A204.1 (cell line): ENCODE measurements at regions not wholly inside any gene's neighbourhood (a gene's known extent, or its start where the extent isn't known, plus 50 kb on each side); places are given as distances from the start of the nearest gene placed in this dataset.
"Not testable (repeated sequence)": the region's sequence is repeated elsewhere in the genome, so short reads cannot be mapped to it uniquely, and the experiment has no call there.

Experiments
- FAIRE-seq: peaks from 2 replicates; lab custom pipeline; 2012; peaks lifted over from hg19 to GRCh38; lab: Jason Lieb, UNC

- FAIRE-seq, result no peak
Measured at GRCh38 chr1:72521659-72522058, 239.3 kb upstream of the NEGR1 start.

GRCh38 chr1:72516826-72517225 lies 234.5 kb upstream of the NEGR1 start:
- no peak for FAIRE-seq

DNA sequence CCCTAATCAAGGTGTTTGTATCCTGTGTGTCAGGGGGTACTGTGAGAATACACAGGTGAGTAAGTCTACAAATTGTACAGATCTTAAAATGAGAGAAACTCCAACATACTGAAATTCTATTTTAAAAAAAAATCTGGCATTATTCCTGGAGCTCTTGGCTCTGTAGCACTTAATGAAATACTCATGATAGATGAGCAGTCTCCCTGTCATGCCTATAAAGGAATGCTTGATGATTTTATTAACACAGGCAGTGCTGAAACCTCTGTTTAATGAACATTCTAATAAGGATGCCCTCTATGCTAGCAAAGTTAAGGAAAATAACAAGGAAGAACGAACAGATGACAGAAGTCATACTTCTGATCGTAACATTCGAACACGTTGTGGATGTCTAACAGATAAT lies 233.9 kb upstream of the NEGR1 start:
- FAIRE-seq, result no peak

- FAIRE-seq, result no peak
Measured at GRCh38 chr1:72498371-72498770, 216.0 kb upstream of the NEGR1 start.

- no peak for FAIRE-seq
Measured at GRCh38 chr1:72489801-72490200, 207.5 kb upstream of the NEGR1 start.

- no peak for FAIRE-seq
Measured at GRCh38 chr1:72485801-72486200, 203.5 kb upstream of the NEGR1 start.

GRCh38 chr1:72483846-72484357 lies 201.6 kb upstream of the NEGR1 start:
- no peak for FAIRE-seq

DNA sequence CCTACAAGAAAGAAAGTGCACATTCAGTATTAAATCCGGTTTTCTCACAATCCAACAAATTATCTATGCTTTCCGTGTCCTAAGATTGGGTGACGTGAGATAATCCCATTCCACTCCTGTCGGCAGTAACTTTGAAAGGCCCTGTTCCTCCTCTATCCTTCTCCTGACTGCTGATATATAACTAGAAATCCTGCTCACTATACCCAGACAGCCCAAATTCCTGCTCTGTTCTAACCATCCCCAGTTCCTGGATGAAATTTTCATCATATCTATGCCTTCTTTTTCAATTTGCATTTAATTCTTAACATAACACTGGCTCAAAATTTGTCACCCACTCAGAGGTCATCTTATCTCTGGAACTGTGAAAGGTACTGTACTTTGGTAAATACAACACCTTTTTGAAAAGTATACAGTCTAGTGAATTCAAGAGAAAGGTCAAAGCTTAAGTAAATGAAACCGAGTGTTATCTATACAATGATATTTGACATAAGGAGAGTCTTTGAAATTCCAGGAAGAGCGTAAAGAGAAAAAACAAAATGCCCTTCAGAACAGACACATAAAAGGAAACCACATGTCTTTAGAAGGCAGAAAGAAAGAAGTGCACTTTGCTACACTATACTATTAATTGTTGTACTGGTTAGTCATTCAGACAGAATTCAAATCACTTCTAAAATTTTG lies 200.5 kb upstream of the NEGR1 start:
- no peak for FAIRE-seq

DNA sequence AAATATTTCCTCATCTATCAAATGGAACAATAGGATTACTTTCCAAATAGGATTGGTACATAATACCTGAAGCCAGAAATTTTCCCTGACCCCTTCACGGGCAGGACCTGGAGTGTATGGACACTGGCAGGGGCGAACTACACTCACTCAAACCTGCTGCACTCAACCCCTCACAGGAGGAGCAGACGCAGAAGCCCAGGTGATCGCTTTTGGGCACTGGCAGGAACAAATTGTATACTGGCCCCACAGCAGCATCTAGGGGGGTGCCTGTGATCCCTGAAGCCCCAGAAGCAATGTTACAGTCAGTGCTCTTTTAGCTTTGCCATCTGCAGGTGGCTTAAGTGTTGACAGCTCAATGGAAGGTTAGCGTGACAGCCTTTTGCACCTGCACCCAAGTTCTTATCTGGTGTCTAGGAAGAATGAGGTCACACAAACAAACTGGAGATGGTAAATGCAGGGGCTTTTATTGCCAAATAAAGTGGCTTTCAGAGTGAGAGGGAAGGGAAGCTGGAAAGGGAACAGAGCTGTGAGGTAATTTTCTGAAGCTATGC lies 199.2 kb upstream of the NEGR1 start:
- no peak for FAIRE-seq

DNA sequence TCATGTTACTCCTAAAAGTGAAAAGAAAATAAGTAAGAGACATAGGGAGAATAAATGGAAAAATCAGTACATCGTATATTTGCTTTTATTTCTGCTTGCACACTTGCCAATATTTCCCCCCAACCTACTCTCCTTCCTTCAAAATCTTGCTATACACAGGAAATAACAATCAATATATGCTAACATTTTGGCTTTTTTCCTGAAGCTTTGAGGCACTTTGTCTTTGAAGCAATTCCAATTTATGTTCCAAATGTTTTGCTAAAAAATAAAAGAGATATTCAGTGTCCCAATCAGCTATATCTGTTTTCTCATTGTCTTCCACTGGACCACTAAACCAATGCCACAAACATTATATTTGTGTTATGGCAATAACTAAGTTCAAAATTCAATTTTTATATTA lies 184.0 kb upstream of the NEGR1 start:
- no peak for FAIRE-seq

DNA sequence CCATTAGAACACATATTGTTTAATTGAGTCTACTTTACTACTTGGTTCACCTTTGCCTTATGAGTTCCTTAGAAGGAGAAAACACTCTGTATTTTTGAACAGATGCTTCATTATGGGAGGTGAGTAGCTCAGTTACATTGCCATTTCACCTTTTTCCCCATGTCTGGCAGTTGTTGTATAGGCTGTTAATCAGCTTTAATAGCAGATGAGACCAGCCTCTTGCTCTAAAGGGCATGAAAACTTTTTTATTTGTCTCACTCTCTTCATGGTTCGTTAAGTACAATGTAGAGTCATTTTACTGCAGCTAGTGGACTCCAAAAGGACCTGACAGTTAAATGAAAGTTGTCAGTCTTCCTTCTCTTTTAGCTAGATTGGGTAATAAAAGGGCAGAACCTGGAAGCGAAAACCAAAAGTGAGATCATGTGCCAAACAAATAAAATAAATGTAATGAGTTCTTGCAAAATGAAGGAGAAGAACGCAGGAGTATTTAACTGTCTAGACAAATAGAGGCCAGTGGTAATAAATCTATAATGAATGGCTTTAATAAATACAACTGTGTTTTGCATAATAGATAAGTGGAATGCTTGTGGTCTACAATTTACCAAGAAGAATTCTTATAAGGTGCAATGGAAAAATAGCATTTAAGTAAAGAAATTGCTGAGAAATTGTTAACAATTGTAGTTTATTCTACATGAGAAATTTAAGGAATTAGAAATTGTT lies 180.0 kb upstream of the NEGR1 start:
- FAIRE-seq, result no peak

DNA sequence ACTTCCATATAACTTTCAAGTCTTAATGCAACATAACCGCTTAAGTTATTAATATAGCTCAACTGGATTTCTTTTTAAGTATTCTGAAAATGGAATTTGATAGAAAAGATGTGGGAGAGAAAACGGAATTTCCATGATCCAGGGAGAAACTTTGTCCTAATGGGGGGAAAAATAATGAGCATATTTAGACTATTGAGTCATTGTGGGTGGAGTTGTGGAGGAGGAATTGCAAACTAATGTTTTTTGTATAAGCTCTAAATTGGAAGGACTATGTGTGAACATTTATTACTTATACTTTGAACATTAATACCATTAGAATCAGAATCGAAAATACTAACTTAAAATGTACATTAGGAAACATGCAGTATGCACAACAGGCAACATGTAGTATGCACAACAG lies 159.9 kb upstream of the NEGR1 start:
- FAIRE-seq, result no peak

DNA sequence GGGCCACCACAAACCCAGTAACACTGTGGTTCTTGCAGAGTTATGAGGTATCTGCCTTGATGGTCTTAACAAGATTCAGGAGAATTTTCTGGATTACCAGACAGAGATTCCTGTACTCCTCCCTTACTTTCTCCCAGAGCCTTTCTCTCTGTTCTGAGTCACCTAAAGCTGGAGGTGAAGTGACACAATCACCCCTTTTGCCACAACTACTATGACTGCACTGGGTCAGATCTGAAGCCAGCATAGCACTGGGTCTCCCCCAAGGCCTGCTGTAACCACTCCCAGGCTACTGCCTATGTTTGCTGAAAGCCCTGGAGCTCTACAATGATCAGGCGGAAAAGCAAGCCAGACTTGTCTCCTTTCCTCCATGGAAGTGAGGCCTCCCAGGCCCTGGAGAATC lies 156.7 kb upstream of the NEGR1 start:
- FAIRE-seq, result no peak

DNA sequence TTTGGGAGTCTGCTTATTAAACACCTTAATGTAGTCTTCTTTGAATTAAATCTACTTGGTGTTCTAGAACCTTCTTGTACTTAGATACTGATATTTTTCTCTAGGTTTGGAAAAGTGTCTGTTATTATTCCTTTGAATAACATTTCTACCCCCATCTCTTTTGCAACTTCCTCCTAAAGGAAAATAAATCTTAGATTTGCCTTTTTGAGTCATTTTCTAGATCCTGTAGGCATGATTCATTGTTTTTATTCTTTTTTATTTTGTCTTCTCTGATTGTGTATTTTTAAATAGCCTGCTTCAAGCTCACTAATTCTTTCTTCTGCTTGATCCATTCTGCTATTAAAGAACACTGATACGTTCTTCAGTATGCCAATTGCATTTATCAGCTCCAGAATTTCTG lies 155.9 kb upstream of the NEGR1 start:
- no peak for FAIRE-seq

GRCh38 chr1:72435025-72435424 lies 152.7 kb upstream of the NEGR1 start:
- FAIRE-seq, result no peak

GRCh38 chr1:72434070-72434469 lies 151.7 kb upstream of the NEGR1 start:
- no peak for FAIRE-seq

- FAIRE-seq, result no peak
Measured at GRCh38 chr1:72433591-72433990, 151.3 kb upstream of the NEGR1 start.

GRCh38 chr1:72432645-72433267 lies 150.4 kb upstream of the NEGR1 start:
- no peak for FAIRE-seq

DNA sequence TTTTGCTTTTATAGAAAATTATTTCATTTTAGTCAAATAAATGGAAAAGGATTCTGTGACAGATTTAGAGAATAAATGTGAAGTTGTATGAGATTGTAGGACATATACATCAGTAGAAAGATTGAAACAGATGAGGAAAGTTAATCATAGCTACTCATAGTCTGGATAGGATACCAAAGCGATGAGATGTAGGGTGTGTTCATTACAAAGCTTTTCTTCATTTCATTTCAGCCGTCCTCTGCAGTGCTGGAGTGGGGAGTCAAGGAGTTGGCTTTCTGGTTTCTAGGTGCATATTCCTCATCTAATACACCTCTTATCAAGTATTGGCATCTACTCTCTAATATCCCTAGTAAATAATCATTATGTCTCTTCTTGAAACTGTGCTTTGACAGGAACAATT lies 149.5 kb upstream of the NEGR1 start:
- FAIRE-seq, result no peak

- FAIRE-seq, result not testable (repeated sequence)
Measured at GRCh38 chr1:72428276-72428675, 145.9 kb upstream of the NEGR1 start.

DNA sequence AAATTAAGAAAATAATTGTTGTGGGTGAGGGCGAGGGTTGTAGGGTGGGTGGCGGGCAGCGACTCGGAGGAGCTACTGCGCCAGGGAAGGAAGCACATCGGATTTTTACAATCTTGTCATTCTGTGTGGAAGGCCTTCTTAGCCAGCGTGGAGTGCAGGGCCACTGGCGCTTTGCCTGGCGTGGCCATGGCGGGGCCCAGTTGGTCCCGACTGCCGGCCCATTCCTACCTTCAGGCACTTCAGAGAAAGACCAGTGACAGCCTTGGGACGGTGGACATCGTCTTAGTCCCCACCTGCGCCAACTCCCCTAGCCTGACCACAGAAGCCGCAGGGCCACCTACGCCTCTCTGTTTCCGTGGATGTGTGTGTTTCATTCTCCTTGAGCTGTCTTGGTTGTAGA lies 136.9 kb upstream of the NEGR1 start:
- FAIRE-seq, result no peak

GRCh38 chr1:72412286-72412685 lies 129.9 kb upstream of the NEGR1 start:
- FAIRE-seq, result no peak

DNA sequence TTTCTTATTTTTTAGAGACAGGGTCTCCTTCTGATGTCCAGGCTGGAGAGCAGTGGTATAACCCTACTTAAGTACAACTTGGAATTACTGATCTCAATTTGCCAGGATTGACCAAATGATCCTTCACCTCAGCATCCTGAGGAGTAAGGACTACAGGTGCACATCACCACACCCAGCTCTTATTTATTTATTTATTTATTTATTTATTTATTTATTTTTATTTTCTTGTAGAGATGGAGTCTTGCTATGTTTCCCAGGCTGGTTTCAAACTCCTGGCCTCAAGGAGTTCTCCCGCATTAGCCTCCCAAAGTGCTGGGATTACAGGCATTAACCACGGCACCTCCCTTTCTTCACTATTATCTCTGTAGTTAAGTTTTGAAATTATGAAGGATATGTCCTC lies 117.5 kb upstream of the NEGR1 start:
- no peak for FAIRE-seq
